GM18870 (cell line): ENCODE measurements at regions not wholly inside any gene's neighbourhood (a gene's known extent, or its start where the extent isn't known, plus 50 kb on each side); places are given as distances from the start of the nearest gene placed in this dataset.

ENCODE experiments used
- ATAC-seq: cut with Tn5 transposase; IDR thresholded peaks from one replicate; pipeline ENCODE4 v1.9.1; 2021; ENCODE audit warnings: moderate library complexity; ENCODE audit not compliant: unreplicated experiment

DNA sequence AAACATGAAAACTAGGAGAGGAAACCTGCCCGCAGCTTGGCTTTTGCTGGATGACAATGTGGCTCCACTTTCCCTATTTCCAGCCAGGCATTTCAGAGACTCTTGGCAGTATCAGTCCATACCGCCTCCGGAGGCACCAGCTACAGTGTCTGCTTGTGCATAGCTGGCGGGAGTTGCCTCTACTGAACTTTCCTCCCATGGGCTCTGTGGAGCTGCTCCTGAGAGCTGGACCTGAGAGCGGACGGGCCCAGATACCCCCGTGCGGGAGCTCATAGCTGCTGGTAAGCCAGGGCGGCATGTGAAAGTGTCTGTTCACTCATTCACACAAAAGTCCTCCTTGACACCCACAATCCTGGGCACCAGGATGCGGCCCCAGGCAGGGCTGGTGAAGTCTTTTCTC, 130.3 kb upstream of the PMEPA1 start:
- ATAC-seq: no peak

DNA sequence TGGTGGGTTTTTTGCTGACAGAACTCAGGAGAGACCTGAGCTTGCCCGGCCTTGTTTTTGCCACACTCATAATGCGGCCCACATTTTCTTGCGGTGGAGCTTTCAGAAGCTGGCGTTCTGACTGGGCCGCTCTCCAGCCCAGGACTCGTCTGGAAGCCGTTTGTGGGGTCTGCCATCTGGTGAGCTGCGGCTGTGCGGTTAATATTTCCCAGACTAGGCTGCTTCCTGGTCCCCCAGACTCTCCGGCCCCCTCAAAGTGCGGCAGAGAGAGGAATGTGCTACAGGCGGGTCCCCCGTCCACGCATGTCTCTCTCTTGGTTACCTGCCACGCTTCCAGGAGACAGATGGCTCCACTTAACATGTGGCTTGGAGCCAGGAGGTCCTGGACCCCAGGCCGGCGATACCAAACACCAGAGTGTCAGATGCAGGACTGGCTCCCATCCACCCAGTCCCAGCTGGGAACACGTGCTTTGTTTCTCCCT, 128.9 kb upstream of the PMEPA1 start:
- no peak for ATAC-seq

DNA sequence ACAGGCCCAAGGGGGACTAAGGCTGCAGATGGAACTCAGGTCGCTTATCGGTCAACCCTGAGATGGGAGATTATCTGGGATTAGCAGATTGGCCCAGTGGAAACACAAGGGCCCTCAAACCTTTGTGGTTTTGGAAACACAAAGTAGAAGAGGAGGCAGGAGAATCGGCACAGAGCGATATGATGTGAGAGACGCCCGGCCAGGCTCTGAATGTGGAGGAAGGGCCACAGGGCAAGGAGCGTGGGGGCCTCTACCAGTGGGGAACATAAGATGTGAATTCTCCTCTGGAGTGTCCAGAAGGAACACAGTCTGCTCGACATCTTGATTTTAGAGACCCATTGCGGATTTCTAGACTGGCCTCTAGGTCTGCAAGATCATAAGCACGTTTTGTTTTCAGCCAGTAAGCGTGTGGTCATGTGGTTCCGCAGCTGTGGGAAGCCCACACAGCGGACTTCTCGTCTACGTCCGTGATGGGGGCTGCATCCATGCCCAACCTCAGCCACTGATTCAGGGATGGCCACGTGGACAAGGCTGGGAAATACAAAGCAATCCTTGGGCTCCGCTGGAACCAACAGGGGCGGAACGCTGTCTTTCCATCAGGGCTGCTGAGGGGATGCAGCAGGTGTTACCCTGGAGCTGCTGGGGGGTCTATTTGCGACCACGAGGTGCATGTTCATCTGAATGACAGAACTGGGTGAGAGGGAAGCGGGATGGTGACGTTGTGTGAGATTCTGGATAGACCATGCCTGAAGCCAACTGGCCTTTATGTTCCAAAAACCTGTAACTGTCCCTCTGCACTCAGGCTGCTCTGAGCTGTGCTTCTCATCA, 127.6 kb upstream of the PMEPA1 start:
- ATAC-seq: no peak

DNA sequence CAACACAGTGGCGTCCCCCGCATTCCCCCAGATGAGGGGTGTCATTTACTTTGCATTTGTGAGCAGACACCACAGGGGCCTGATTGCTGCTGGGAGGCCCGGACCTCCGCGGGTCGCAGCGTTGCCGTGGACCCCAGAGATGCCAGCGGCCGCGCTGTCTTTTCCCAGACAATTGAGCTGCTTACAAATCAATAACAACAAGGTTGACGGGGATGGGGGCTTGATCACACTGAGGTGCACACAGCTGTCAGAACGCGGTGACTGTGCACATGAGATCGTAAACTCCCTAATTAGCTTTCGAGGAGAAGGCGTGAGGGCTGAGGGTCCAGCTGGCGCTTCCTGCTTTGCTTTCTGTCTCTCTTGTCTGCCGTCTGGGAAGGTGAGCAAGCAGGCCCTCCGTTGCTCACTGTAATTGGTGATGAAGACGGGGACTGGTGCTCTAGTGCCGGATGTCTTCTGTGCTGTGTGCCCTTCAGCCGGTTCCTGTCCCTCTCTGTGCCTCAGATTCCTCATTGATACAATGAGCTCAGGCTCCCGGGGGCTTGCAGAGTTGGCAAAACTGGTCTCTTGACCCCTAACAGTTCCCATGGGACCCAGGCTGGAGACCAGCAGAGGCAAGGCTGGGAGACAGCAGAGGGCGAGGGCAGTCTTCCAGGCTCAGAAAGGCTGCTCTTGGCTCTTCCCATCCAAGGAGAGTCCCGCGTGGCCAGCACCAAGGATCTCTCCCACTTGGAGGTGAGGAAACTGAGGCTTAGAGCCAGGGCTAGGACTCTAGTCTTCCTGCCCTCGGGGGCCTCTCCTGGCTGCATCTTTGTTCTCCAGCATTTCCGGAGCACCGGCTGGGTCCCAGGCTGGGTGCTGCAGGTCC, 126.0 kb upstream of the PMEPA1 start:
- ATAC-seq: no peak

DNA sequence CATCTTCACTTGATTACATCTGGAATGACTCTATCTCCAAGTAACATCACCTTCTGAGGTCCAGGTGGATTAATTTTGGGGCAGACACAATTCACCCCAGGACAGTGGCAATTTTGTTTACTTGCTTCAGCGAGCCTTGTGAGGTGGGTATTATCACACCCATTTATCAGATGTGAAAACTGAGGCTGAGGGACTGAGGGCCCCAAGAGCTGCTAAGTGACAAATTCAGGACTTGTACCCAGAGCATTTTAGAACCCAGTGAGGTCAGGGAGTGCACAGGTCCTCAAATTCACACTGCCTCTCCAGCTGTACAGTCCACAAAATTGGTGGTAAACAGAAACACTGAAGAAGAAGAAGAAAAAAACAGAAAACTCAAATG, 125.2 kb upstream of the PMEPA1 start:
- ATAC-seq: no peak

DNA sequence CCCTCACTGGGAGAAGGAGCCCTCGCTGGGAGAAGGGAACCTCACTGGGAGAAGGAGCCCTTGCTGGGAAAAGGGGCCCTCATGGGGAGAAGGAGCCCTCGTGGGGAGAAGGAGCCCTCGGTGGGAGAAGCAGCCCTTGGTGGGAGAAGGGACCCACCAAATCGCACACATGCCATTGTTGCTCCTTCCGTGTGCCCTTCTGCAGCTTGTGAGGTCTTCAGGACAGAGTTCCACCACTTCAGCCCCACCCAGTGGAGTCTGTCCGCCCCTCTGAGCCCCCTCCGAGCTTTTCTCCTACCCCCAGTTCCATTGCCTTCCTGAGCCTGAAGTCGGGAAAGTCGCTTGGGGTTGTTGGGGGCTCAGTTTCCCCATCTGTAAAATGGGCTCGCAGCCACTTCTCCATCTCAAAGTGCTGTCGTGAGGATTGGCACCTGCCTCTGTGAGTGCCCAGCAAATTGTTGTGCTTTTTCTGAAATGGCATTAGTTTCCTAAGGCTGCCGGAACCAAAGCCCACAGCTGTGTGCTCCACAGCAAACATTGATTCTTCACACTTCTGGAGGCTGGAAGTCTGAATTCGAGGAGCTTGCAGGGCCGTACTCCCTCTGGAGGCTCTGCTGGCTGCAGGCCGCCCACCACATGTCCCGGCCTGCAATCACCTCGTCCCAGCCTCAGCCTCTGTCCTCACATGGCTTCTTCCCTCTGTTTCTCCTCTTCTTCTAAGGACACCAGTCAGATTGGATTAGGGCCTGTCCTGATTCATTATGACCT, 124.7 kb upstream of the PMEPA1 start:
- ATAC-seq: no peak

DNA sequence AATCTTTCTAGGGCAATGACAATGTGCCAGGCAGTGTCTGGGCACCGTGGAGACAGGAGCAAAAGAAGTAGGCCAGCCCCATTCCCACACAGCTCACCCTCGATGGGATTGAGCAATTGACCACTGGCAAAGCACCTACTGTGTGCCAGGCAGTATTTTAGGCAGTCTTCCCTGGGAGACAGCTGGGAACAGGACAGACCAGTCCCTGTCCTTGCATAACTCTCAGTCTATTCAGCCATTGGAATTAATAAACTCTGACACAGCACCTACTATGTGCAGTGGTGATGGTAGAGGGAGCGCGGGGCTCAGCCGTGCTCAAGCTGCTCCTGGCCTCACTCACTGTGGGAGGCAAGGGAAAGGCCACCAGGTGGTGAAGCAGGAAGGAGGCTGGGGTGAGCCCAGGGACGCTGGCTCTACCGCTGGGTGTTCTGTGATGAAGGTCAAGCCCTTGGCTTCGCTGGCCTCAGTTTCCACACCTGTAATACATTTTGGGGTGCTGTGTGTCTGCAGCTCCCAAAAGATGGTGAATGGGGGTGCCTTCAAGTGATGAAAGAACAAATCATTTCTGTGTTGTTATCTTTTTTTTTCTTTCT, 122.3 kb upstream of the PMEPA1 start:
- no peak for ATAC-seq

DNA sequence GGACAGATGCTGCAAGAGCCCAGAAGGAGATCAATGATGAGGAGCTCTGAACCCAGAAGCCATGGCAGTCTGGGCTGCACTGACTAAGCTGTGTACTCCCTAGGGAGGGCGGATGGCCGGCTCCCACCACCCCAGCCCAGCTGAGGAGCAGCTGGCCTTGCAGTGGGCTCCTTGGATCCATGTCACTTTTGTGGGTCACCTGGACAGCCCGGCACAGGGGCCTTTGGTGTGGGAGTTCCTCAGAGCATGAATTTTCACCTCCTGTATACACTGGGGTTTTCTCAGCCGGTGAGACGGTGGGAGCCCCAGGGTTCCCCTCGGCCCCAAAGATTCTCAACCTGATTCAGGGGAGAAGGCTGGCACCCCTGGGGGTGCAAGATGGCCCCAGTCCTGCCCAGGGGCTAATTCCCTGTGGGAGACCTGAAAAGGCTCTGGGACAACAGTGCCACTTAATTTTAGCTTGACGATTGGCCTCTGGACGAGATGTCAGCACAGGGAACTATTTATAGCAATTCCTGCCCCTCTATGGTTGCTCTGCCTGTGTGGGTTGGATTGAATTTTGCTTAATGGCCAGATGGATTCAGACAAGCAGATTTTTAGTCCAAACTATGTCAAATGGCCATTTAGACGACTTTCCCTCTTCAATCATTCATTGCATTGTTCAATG, 121.6 kb upstream of the PMEPA1 start:
- no peak for ATAC-seq

DNA sequence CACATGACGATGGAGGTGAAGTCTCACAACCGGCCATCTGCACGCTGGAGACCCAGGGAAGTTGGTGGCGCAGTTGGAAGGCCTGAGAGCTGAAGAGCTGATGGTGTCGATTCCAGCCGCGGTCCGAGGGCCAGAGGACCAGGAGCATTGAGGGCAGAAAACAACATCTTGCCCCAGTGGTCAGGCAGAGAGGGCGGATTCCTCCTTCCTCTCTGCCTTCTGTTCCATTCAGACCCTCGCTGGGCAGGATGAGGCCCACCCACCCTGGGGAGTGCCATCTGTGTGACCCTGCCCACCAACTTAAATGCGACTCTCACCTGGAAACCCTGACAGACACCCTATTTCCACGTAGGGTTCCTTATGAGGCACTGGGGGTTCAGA, 120.7 kb upstream of the PMEPA1 start:
- ATAC-seq: no peak

DNA sequence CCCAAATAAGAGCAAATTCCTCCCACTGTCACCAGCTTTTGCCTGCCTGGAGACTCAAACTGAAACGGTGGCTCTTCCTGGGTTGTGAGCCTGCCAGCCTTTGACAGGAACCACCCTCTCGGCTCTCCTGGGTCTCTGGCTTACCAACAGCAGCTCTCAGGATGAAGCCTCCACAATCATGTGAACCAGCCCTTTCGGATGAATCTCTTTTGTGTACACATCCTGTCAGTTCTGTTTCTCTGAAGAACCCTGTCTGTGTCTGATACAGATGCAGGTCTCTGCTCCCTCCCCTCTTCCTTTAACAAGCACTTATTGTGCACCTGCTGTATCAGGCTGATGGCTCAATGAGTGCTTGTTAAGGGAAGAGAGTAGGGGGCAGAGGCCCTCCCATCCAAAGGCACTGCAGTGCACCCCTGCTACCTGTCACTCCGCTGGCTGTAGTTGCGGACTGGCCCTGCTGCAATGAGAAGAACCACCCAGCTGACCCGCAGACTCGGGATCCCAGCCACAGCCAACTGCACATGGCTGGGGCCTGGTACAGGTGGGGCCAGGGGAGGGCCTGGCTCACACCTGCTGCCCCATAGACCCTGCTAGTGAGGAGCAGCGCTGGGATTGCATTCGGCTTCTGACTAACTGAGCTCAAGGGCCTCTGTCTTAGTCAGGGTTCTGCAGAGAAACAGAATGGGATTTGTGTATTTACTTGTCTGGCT, 120.1 kb upstream of the PMEPA1 start:
- ATAC-seq: no peak

DNA sequence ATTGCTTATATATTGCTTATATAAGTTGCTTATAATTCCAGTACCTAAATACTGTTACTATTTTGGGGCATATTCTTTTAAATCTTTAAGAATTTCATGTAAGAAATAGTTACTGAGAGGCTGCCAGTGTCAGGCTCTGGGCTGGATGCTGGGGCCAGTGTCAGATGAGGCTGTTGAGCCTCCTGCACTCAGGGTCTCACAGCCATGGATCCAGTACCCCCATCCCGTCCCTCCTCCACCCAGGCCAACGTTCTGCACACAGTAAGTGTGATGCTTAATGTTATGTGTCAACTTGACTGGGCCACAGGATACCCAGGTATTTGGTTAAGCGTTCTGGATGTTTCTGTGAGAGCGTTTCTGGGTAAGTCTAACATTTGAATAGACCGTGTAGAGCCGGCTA, 119.5 kb upstream of the PMEPA1 start:
- no peak for ATAC-seq

DNA sequence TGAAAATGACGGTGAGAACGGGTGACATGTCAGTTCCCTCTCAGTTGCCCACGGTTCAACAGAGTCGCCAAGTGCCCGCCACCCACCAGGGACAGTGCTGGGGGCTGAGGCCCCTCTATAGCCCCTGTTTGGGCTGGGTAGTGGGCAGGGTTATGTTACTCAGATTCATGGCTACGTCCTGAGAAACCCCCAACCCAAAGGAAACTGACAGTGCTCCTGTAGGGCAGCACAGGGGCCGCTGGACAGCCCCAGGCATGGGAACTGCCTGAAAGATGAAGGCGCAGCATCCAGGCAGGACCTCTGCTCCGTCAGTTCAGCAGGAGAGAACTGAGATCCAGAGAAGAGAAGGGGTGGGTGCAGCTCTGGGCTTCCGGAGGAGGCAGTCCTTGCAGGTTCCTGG, 118.9 kb upstream of the PMEPA1 start:
- no peak for ATAC-seq

DNA sequence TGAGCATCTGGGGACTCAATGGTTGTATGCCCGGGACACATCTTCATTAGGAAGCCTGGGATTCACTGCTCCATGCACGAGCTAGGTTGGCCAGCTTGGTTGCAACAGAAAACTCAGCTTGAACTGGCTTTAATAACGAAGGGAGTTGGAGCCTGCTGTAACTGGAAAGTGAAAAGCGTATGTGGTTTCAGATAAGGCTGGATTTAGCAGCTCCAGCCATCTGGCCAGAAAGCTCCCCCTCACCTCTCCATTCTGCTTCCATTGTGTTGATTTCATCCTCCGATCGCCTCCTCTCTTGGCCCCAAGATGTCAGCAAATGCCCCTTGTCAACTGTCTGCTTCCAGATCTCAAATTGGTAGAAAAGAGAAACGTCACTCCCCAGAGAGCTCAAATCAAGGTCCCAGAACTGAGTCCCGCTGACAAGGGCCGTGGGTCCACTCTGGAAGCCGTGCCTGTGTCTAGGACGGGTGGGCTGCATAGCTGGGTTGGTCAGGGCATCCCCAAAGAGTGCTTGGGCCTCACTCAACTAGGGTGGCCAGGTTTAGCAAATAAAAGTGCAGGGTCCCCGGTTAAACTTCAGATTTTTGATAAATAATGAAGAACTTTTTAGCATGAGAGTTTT, 117.0 kb upstream of the PMEPA1 start:
- ATAC-seq: no peak

DNA sequence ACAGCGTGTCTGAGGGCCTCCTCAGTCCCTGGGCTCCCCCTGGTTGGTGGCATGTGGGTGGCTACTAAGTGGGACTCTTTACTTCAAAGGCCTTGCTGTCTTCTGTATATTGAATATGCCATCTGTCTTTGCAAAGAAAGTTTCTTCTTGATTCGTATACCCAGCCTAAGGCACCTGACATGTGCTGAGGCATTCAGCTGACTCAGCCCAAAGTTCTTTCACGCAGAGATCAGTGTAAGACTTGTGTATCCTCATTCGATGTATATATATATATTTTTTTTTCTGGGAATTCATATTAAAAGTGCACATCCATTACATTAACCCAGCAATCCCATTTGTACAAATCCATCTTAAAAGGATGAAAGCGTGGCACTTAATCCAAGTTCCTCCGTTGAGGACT, 115.1 kb upstream of the PMEPA1 start:
- no peak for ATAC-seq

DNA sequence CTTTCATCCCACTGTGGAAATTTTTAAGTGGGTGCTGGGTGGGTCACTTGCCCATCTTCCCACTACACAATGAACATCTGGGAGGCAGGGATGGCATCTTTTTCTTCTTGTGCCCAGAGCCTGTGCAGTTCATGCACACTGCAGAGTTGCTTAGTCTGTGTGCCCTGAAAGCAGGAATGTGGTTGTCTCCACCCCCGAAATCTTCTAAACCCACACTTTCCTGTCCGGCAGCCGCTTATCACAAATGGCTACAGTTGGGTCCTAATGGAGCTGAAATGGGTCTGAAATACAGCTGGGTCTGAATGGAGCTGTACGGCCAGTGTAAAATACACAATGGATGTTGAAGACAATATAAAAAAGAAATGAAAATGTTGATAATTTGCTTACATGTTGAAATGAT, 112.1 kb upstream of the PMEPA1 start:
- ATAC-seq: no peak

DNA sequence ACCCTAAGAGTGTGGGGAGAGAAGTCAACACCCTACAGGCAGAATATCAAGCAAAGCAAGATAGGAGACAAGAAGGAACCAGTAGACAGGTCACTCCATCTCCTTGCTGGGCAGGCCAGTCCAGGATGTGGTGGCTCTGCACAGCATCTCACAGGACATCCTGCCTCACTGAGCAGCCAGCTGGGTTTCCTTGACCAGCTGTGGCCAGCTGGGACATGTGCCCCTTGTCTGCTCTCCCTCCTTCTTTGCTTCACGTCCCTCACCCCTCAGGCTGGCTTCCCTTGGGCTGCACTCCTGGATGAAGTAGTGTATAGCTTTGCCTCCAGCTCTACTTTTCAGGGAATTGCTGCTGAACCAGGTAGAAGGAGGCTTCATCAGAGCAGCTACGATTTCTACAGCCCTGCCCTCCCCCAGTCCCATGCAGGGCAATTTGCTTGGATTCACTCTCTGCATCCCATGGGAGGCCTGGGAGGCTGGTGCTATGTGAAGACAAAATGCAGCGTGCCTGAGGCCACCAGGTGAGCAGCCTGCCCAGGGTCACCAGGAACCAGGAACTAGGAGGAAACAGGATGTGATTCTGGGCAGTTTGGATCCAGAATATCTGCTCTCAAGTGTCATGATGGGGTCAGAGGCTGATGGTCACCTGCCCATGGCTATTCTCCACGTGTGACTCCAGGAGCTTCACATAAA, 110.0 kb upstream of the PMEPA1 start:
- ATAC-seq: no peak

DNA sequence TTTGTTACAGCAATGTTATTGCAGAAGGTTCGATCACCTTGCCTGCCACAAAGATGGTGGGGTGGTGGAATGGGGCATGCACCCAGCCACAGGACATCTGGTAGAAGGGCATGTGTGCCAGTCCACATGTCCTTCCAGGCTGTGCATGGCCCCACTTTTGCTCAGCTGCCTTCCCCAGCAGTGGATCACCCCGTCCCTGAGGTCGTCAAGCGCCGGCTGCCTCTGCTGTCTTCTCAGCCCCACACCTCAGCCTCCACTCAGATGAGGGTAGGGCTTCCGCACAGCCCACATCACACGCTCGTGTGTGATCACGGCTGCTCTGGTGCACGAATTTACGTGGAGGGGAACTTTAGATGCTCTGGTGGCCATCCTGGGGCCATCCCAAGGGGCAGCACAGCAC, 109.5 kb upstream of the PMEPA1 start:
- no peak for ATAC-seq

DNA sequence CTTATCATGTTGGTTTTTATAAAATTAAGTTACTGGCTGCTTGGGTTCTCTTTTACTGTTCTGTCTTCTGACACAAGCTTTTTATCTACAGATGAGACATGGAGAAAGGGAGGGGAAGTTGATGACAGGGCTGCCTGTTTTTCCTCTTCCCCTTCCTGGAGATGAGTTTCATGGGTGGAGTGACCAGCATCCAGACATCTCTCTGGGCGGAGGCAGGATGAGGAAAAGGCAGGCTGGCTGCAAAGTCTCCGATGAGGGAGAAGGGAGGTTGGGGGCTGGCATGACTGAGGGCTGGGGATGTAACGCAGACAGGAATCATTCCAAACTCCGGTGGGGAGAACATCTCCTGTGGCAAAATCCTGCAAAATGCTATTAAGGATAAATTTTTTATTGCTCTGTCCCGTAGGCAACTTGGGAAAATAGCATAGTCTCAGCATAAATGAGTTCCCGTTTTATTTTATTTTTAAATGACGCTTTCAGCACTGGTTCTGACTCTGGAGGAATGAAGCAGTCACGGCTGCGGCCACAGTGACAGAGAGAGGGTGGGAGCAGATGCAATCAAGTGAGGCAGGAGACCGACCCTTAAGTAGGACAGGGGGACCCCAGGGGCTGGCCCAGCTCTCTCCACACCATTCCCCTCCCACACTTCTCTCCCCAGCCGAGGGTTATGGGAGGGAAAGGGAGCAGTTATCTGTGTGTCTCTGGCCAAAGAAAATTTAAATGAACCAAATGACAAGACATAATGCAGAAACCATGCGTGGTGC, 108.8 kb upstream of the PMEPA1 start:
- no peak for ATAC-seq
